GM12865 (cell line): ENCODE measurements at regions not wholly inside any gene's neighbourhood (a gene's known extent, or its start where the extent isn't known, plus 50 kb on each side); places are given as distances from the start of the nearest gene placed in this dataset.
"Not testable (repeated sequence)": the region's sequence is repeated elsewhere in the genome, so short reads cannot be mapped to it uniquely, and the experiment has no call there.

ENCODE experiments used
- DNase-seq: peaks from one replicate; pipeline ENCODE4 v3.0.0; 2010; ENCODE audit warnings: low read depth
- H3K4me3 ChIP-seq: 2 replicates; pipeline ENCODE4 v1.5.1; 2011; ENCODE audit warnings: mild to moderate bottlenecking, low read depth, low read length, control low read depth
- CTCF ChIP-seq: IDR thresholded peaks from 2 replicates; pipeline ENCODE4 v1.5.1; 2011; ENCODE audit warnings: low read length, control low read depth, low read depth, inconsistent platforms; ENCODE audit not compliant: insufficient read depth; ENCODE audit errors: missing control alignments

DNA sequence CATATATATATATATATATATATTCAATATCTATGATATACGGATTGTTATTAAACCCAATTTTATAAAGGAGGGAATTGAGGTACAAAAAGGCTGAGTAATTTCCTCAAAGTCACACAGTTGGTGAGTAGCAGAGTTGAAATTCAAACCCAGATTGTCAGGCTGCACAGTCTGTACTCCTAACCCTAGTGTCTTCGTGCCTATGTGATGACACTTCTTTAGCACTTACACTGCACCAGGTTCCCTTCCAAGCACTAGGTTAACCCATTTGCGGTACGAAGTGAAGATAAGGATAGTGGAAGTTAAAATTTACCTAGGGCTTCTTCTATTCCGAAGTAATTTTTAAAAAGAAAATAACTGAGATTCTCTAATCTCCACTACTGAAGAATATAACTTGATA is 125.1 kb upstream of the TSPAN8 start:
- TF ChIP-seq CTCF = no peak
- no peak overlapping the region for H3K4me3 ChIP-seq
- no peak for DNase-seq

DNA sequence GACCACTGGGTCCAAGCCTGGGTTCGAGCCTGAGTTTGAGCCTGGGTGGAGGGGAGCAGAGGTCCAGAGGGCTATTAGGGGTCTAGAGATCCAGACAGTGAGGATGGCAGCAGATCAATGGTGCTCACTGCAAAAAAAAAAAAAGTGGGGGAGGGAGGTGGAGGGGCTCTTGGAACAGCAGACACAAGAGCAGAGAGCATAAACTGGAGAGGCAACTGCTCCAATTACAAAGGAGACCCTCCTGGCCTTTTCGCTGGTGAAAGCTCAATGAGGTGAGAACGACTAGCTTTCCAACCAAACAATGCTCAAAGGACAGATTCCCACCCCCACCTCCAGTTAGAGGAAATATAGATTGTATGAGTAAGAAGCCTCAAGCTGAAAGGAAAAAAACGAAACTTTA is 124.2 kb upstream of the TSPAN8 start:
- no peak for TF ChIP-seq CTCF

GRCh38 chr12:71281425-71281824 is 123.6 kb upstream of the TSPAN8 start:
- no peak for TF ChIP-seq CTCF
- DNase-seq = no peak
- no peak overlapping the region for H3K4me3 ChIP-seq

More for the DNA sequence above, 124.2 kb upstream of the TSPAN8 start:
- H3K4me3 ChIP-seq = no peak overlapping the region
- DNase-seq = no peak

DNA sequence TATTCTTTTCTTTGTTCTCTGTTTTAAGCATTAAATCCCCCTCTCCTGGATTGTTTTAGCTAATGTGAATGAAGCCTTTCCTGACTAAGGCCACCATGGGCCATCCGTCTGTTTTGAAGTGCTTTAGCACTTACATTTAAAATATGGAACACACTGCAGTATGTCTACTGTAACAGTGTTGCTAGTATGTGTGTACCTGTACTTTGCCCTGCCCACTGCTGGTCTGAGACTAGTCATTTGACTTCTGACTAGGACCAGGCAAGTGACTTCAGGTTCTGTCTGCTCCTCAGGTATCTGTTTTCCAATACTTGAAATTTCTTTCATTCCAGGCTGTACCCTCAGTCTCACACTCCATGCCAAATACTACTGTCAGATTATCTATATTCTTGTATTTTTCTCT is 120.1 kb upstream of the TSPAN8 start:
- no peak overlapping the region for H3K4me3 ChIP-seq
- DNase-seq = no peak
- no peak for TF ChIP-seq CTCF

GRCh38 chr12:71276541-71276940 is 118.7 kb upstream of the TSPAN8 start:
- H3K4me3 ChIP-seq = no peak overlapping the region
- no peak for TF ChIP-seq CTCF
- no peak for DNase-seq

GRCh38 chr12:71270794-71271193 is 113.0 kb upstream of the TSPAN8 start:
- DNase-seq, H3K4me3 ChIP-seq: not testable (repeated sequence)

DNA sequence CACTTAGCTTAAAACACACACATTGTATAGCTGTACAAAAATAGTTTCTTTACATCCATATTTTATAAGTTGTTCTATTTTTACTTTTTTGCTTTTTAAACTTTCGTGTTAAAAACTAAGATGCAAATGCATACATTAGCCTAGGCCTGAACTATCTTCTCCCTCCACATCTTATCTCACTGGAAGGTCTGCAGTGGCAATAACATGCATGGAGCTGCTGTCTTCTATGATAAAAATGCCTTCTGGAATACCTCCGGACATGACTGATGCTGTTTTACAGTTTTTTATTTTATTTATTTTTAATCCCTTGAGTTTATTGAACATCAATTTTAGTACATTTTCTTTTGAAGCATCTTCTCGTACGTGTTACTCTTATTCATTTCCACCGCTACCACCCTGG is 112.3 kb upstream of the TSPAN8 start:
- no peak for DNase-seq
- TF ChIP-seq CTCF = no peak

GRCh38 chr12:71269281-71269598 is 111.4 kb upstream of the TSPAN8 start:
- TF ChIP-seq CTCF = no peak
- no peak for DNase-seq
- H3K4me3 ChIP-seq = no peak overlapping the region

More for the DNA sequence above, 112.3 kb upstream of the TSPAN8 start:
- no peak overlapping the region for H3K4me3 ChIP-seq
